ENCODE measurements at regions not wholly inside any gene's neighbourhood (a gene's known extent, or its start where the extent isn't known, plus 50 kb on each side); places are given as distances from the start of the nearest gene placed in this dataset.

DNA sequence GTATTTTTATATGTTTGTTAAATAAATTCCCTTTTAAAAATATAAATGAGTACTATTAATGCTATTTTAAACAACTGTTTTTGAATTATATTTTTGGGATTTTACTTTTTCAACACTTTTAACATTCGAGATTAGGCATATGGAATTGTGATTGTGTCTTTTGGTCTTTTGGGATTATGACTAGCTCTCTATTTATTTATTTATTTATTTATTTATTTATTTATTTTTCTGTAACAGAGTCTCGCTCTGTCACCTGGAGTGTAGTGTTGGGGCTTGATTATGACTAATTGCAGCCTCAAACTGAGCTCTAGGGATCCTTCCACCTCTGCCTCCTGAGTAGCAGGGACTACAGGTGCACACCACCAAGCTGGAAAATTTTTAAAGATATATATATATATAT lies 1101.6 kb downstream of the FAM133A start:
- no peak for DNase-seq
- H3K4me1 ChIP-seq = no peaks in the 10 kb centered on the region
- TF ChIP-seq, protein P1, sequence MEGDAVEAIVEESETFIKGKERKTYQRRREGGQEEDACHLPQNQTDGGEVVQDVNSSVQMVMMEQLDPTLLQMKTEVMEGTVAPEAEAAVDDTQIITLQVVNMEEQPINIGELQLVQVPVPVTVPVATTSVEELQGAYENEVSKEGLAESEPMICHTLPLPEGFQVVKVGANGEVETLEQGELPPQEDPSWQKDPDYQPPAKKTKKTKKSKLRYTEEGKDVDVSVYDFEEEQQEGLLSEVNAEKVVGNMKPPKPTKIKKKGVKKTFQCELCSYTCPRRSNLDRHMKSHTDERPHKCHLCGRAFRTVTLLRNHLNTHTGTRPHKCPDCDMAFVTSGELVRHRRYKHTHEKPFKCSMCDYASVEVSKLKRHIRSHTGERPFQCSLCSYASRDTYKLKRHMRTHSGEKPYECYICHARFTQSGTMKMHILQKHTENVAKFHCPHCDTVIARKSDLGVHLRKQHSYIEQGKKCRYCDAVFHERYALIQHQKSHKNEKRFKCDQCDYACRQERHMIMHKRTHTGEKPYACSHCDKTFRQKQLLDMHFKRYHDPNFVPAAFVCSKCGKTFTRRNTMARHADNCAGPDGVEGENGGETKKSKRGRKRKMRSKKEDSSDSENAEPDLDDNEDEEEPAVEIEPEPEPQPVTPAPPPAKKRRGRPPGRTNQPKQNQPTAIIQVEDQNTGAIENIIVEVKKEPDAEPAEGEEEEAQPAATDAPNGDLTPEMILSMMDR (IDR thresholded peaks at IDR 0.05) = no peak
- TF ChIP-seq POLR2A (IDR thresholded peaks at IDR 0.05) = no peak
- no peaks in the 10 kb centered on the region for H3K9me3 ChIP-seq
- H3K36me3 ChIP-seq = no peaks in the 10 kb centered on the region
- H3K27me3 ChIP-seq = no peaks in the 10 kb centered on the region
- no peak overlapping the region for H3K4me3 ChIP-seq
- WGBS, 2 donors = 35 to 62% methylated on average over 1 to 2 of the region's 2 CpGs
- no peak overlapping the region for H3K27ac ChIP-seq
- intact Hi-C loops (cut with DNase I) = no loop called here

DNA sequence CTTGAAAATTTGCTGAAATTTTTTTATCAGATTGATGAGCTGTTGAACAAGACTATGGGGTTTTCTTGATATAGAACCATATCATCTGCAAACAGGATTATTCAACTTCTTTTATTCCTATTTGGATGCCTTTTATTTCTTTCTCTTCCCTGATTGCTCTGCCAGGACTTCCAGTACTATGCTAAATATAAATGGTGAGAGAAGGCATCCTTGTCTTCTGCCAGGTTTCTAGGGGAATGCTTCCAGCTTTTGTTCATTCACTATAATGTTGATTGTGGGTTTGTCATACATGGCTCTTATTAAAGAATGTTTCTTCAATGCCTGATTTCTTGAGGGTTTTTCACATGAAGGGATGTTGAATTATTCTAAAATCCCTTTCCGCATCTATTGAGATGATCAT lies 1139.5 kb downstream of the FAM133A start:
- H3K4me3 ChIP-seq = no peak overlapping the region
- intact Hi-C loops (cut with DNase I) = no loop called here
- no peak for DNase-seq
- H3K27ac ChIP-seq = no peak overlapping the region
- no peaks in the 10 kb centered on the region for H3K27me3 ChIP-seq
- WGBS, 2 donors = 88 to 100% methylated on average over 1 of the region's 1 CpG
- no peak for TF ChIP-seq POLR2A (IDR thresholded peaks at IDR 0.05)
- TF ChIP-seq, protein P1 (IDR thresholded peaks at IDR 0.05) = no peak
- H3K4me1 ChIP-seq = no peaks in the 10 kb centered on the region
- H3K9me3 ChIP-seq = peaks cover 0 to 15% (median 0%) of the 10 kb centered on the region in 3 donors
- H3K36me3 ChIP-seq = no peaks in the 10 kb centered on the region

DNA sequence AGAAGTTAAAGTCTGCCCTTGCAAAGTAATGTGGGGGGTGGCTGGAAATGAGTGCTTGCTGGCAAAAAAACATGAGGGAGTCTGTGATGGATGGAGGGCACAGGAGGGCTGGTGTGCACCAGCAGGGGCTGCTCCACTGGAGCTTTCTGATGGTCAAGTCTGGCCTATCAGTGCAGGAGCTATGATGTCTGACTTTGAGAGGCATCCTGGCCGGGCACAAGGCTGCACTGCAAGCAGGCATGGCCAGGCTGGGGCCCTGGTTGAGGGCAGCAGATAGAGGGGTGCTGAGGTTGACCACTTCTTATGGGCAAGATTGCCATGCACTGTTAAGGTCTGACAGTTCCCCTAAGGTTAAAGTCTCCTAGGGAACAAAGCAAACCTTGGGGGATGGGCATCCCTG lies 1140.2 kb downstream of the FAM133A start:
- H3K36me3 ChIP-seq = no peaks in the 10 kb centered on the region
- TF ChIP-seq, protein P1 (IDR thresholded peaks at IDR 0.05) = no peak
- TF ChIP-seq POLR2A (IDR thresholded peaks at IDR 0.05) = no peak
- no peak for DNase-seq
- no peak overlapping the region for H3K27ac ChIP-seq
- no peaks in the 10 kb centered on the region for H3K27me3 ChIP-seq
- H3K4me1 ChIP-seq = no peaks in the 10 kb centered on the region
- WGBS, 2 donors = 33% methylated on average over 1 of the region's 1 CpG; no CpG with 5 or more reads in 1 of the 2 donors
- peaks cover 0 to 15% (median 0%) of the 10 kb centered on the region in 3 donors for H3K9me3 ChIP-seq
- intact Hi-C loops (cut with DNase I) = no loop called here
- no peak overlapping the region for H3K4me3 ChIP-seq

DNA sequence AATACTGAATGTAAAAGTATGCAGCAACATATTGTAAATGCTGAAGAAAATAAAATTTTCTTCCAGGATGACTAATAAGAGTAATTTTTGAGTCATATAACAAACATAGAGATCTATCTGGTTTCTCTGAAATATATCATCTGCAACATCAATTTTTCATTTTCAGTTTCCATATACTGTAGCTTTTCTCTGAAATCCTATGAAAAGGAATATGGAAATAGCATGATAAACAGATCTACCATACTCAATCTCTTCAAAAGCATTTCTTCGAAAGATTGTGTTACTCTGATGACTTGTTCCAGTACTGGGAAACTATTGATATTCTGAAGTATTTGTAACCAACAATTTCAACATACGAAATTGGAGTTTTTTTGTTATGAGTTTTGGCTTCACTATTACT lies 1156.7 kb downstream of the FAM133A start:
- no peak for DNase-seq
- TF ChIP-seq, protein P1 (IDR thresholded peaks at IDR 0.05) = no peak
- no peak for TF ChIP-seq POLR2A (IDR thresholded peaks at IDR 0.05)

DNA sequence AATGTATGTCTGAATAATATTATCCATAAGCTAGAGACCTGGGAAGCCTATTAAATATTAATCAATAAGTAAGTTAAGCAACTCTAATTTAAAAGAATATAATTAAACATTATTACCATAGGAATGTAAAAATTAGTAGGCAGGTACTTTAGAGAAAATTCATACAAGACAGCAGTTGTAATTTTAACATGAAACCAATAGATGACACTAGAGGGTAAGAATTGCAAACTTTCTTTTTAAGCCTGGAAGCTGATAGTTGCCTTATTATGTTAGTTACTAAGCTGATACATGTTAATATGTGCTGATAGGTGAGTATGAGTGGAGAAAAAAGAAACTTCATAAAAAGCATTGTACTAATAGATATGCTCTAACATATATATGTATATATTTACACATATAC lies 1157.4 kb downstream of the FAM133A start:
- no peaks in the 10 kb centered on the region for H3K27me3 ChIP-seq
- intact Hi-C loops (cut with DNase I) = no loop called here
- DNase-seq = no peak
- no peaks in the 10 kb centered on the region for H3K4me1 ChIP-seq
- H3K9me3 ChIP-seq = no peaks in the 10 kb centered on the region
- no peak overlapping the region for H3K27ac ChIP-seq
- no peak overlapping the region for H3K4me3 ChIP-seq
- H3K36me3 ChIP-seq = no peaks in the 10 kb centered on the region
- no peak for TF ChIP-seq POLR2A (IDR thresholded peaks at IDR 0.05)
- TF ChIP-seq, protein P1 (IDR thresholded peaks at IDR 0.05) = peak in 1 of 6 experiments; percentile 5

More for the DNA sequence above, 1156.7 kb downstream of the FAM133A start:
- WGBS, 2 donors = 43 to 58% methylated on average over 2 of the region's 2 CpGs
- H3K27ac ChIP-seq = no peak overlapping the region
- intact Hi-C loops (cut with DNase I) = no loop called here
- no peaks in the 10 kb centered on the region for H3K4me1 ChIP-seq
- H3K36me3 ChIP-seq = no peaks in the 10 kb centered on the region
- no peaks in the 10 kb centered on the region for H3K9me3 ChIP-seq
- no peak overlapping the region for H3K4me3 ChIP-seq
- H3K27me3 ChIP-seq = no peaks in the 10 kb centered on the region
